ENCODE measurements at regions not wholly inside any gene's neighbourhood (a gene's known extent, or its start where the extent isn't known, plus 50 kb on each side); places are given as distances from the start of the nearest gene placed in this dataset.

DNA sequence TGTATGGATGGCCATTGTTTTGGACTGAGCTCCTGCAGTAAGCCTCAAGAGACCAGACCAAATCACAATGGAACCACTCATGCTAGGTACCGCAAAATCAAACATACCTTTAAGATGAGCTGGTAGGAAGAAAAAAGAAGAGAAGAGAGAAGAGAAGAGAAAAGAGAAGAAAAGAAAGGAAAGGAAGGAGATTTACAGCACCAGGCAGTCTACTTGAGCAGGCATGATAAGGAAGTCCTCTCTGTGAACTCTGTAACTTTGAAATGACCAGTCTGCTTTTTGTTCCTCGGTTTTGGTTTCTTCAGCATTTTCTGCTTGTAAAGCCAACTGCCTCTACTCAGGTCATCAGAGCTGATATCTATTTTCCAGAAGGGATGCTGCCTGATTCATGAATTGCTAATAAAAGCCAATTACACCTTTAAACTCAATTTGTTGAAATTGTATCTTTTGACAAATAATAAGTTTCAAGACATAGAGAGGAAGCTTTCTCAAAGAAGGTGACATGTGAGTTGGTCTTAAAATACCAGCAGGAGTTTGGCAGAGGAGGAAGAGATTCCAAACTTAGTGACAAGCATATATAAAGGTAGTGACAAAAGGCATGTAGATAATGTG, 134.3 kb downstream of the UNC5CL start:
- DNase-seq (ENCODE audit: low spot score) (no peak), ATAC-seq (ENCODE audit: low FRiP score) (no peak)
- TF ChIP-seq, protein P1, sequence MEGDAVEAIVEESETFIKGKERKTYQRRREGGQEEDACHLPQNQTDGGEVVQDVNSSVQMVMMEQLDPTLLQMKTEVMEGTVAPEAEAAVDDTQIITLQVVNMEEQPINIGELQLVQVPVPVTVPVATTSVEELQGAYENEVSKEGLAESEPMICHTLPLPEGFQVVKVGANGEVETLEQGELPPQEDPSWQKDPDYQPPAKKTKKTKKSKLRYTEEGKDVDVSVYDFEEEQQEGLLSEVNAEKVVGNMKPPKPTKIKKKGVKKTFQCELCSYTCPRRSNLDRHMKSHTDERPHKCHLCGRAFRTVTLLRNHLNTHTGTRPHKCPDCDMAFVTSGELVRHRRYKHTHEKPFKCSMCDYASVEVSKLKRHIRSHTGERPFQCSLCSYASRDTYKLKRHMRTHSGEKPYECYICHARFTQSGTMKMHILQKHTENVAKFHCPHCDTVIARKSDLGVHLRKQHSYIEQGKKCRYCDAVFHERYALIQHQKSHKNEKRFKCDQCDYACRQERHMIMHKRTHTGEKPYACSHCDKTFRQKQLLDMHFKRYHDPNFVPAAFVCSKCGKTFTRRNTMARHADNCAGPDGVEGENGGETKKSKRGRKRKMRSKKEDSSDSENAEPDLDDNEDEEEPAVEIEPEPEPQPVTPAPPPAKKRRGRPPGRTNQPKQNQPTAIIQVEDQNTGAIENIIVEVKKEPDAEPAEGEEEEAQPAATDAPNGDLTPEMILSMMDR (IDR thresholded peaks at IDR 0.05), result no peak

DNA sequence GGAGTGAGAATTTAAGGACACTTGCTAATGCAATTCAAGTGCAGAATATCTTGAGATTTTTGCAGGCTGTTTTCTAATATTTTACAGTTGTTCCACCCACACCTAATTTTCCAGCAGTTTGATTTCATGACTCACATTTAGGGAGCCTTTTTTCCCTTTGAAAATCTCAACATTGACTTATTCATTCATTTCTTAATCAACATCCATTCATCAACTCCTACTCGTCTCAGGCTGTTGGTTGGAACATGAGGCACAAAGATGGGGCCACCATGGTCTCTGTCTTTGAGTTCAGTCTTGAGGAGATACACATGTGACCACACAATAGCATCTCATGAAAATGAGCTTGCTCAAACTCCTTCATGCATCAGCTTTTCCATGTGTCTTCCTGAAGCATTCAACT, 135.6 kb downstream of the UNC5CL start:
- ATAC-seq (ENCODE audit: low FRiP score), result no peak
- TF ChIP-seq, protein P1 (IDR thresholded peaks at IDR 0.05), result no peak
- DNase-seq (ENCODE audit: low spot score), result no peak

DNA sequence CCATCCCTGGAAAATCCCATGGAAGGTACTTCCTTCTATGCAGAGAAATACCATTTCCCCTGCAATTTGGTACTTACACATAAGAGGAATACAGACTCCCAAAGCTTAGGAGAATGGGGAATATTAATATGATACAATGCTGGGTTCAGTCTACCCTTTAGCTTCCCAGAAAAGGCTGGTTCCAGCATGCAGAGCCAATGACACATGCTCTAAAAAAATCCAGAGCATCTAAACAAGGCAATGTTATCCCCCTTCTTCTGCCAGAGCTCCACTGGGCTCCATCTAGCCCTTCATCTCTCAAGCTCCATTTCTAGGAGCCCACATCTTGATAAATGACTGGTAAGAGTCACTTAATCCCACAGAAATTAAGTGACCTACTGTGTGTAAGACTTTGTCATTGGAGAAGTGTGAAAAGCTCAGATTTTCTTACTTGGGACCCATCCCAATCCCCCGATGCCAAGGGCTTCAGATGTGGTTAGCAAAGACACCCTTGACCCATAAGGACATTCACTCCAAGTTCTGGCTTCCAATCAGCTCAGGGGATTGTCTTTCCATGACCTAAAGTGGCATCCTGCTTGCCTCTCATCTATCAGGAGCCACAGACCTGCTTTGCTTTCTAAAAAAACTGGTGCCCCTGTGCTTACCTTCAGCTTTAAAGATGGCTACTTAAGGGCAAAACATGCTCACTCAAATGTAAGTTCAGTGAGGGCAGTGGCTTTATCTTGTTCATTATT, 137.5 kb downstream of the UNC5CL start:
- DNase-seq (ENCODE audit: low spot score), result no peak
- TF ChIP-seq, protein P1 (IDR thresholded peaks at IDR 0.05), result no peak
- ATAC-seq (ENCODE audit: low FRiP score), result no peak

DNA sequence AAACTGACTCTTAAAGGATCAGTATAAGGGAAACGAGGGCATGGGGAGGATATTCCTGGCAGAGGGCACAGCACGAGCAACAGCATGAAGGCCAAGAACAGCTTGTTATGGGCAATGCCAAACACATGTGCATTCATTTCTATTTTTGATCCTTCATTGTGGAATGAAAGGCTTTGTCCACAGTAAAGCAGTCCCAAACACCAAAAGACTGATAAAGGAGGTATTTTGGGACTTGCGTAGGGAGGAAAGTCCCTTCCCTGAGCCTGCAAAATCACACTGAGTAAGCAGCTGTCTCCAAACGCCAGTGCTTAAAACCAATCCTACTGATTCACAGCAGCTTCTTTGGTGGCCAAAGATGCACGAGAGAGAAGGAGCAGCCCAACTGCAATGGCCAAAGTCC, 138.2 kb downstream of the UNC5CL start:
- TF ChIP-seq, protein P1 (IDR thresholded peaks at IDR 0.05), result no peak
- ATAC-seq (ENCODE audit: low FRiP score), result no peak
- DNase-seq (ENCODE audit: low spot score), result no peak

DNA sequence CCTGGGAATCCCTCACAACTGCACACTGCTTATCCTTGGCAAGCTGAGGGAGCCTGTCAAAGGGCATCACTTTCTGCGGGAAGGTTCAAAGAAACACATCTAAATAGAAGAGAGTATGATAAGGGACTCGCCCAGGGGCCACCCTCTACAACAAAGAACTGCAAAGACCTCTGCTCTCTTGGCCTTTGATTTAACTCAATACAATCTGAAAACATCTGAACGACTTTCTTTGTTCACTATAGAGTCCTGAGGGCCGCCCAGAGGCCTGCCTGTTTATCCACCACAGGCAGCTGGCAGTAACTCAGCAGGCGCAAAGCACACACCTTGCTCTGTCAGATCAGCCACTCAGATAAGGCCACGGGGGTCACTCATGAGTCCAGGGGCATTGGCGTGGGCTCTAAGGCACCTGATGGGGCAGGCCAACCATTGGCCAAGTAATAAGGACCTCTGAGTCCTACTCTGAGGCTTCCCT, 139.3 kb downstream of the UNC5CL start:
- ATAC-seq (ENCODE audit: low FRiP score) (no peak), DNase-seq (ENCODE audit: low spot score) (no peak)
- TF ChIP-seq, protein P1 (IDR thresholded peaks at IDR 0.05), result no peak

DNA sequence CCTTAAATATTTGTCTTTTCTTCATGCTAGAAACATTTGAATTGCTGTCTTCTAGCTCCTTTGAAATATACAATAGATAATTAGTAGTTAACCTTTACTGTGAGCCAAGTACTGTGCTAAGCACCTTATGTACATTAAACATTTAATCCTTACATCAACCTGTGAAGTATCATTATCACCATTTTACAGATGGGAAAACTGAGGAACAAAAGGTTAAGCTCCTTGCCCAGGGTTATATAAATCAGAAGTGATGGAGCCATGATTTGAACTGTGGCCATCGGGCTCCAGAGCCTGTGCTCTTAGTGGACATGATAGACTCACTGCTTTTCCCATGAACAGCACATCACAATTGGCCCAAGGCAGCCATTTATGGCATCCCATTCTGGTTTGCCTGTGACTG, 140.9 kb downstream of the UNC5CL start:
- DNase-seq (ENCODE audit: low spot score) (no peak), ATAC-seq (ENCODE audit: low FRiP score) (no peak)
- TF ChIP-seq, protein P1 (IDR thresholded peaks at IDR 0.05), result no peak

Measured in omental fat pad (tissue), 3 donors.